ENCODE measurements at regions not wholly inside any gene's neighbourhood (a gene's known extent, or its start where the extent isn't known, plus 50 kb on each side); places are given as distances from the start of the nearest gene placed in this dataset.

- TF ChIP-seq CTCF (conservative IDR thresholded peaks at IDR 0.05), result no peak
- TF ChIP-seq ZFX (IDR thresholded peaks at IDR 0.05), result no peak
Observed at GRCh38 chr6:167547328-167547692, 222.4 kb downstream of the TTLL2 start.

Measured in C4-2B (cell line).